ENCODE measurements at regions not wholly inside any gene's neighbourhood (a gene's known extent, or its start where the extent isn't known, plus 50 kb on each side); places are given as distances from the start of the nearest gene placed in this dataset.

DNA sequence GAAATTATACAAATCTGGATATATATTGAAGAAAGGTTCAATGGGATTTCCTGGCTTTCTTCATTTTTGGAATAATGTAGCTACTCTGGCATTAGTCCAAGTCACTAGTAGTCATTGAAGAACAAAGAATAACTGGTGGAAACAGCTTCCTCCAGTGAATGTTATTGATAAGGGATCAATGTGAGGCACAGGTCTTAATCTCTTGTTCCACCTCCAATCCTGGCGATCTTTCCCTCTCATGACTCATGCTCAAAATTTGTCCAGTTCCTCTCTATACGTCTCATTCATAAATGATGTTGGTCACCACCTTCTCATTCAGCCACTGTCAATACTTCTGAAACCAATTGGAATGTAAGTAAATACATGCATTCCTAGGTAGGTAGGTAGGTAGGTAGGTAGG is 185.0 kb upstream of the BMP2 start:
- Histone ChIP-seq H3K4me3 (ENCODE audit: low read depth in 1 of 2, low read length in 1 of 2) (no peak overlapping the region), H3K27ac (no peak overlapping the region), H3K9me3 (no peaks in the 10 kb centered on the region), H3K36me3 (no peaks in the 10 kb centered on the region), H3K27me3 (peaks cover 6% of the 10 kb centered on the region), H3K4me1 (ENCODE audit: control insufficient read depth in 1 of 2, insufficient read depth in 1 of 2, low read depth in 1 of 2, low read length in 1 of 2) (no peaks in the 10 kb centered on the region)
- TF ChIP-seq, protein P1, sequence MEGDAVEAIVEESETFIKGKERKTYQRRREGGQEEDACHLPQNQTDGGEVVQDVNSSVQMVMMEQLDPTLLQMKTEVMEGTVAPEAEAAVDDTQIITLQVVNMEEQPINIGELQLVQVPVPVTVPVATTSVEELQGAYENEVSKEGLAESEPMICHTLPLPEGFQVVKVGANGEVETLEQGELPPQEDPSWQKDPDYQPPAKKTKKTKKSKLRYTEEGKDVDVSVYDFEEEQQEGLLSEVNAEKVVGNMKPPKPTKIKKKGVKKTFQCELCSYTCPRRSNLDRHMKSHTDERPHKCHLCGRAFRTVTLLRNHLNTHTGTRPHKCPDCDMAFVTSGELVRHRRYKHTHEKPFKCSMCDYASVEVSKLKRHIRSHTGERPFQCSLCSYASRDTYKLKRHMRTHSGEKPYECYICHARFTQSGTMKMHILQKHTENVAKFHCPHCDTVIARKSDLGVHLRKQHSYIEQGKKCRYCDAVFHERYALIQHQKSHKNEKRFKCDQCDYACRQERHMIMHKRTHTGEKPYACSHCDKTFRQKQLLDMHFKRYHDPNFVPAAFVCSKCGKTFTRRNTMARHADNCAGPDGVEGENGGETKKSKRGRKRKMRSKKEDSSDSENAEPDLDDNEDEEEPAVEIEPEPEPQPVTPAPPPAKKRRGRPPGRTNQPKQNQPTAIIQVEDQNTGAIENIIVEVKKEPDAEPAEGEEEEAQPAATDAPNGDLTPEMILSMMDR (IDR thresholded peaks at IDR 0.05): no peak

GRCh38 chr20:6580486-6580885 is 187.0 kb upstream of the BMP2 start:
- TF ChIP-seq, protein P1 (IDR thresholded peaks at IDR 0.05): no peak
- Histone ChIP-seq H3K27ac (no peak overlapping the region), H3K27me3 (no peaks in the 10 kb centered on the region), H3K4me1 (ENCODE audit: control insufficient read depth in 1 of 2, insufficient read depth in 1 of 2, low read depth in 1 of 2, low read length in 1 of 2) (no peaks in the 10 kb centered on the region), H3K9me3 (no peaks in the 10 kb centered on the region), H3K4me3 (ENCODE audit: low read depth in 1 of 2, low read length in 1 of 2) (no peak overlapping the region), H3K36me3 (no peaks in the 10 kb centered on the region)

DNA sequence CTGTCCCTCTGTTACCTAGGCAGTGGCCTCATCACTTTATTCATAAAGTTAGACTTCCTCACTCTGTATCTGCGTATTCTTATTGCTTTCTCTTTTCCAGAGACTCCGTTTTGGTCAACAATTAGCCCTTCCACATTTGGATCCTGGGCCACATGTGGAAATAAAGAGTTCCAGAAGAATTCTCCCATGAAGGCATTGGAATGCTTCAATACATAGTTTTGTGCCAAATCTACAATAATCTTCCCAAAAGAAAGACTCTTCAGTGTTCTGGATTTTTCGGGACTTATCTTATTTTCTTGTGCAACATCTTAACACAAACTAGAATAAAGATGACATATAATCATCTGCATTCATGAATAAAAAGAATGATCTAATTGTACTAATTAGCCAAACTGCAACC is 187.7 kb upstream of the BMP2 start:
- H3K9me3 ChIP-seq: no peaks in the 10 kb centered on the region
- H3K4me3 ChIP-seq (ENCODE audit: low read depth in 1 of 2, low read length in 1 of 2): no peak overlapping the region
- H3K27ac ChIP-seq: no peak overlapping the region
- no peaks in the 10 kb centered on the region for H3K27me3 ChIP-seq
- TF ChIP-seq, protein P1 (IDR thresholded peaks at IDR 0.05): no peak
- no peaks in the 10 kb centered on the region for H3K36me3 ChIP-seq
- H3K4me1 ChIP-seq (ENCODE audit: control insufficient read depth in 1 of 2, insufficient read depth in 1 of 2, low read depth in 1 of 2, low read length in 1 of 2): no peaks in the 10 kb centered on the region

GRCh38 chr20:6579417-6579816 is 188.1 kb upstream of the BMP2 start:
- no peak overlapping the region for H3K4me3 ChIP-seq (ENCODE audit: low read depth in 1 of 2, low read length in 1 of 2)
- no peaks in the 10 kb centered on the region for H3K36me3 ChIP-seq
- H3K9me3 ChIP-seq: no peaks in the 10 kb centered on the region
- no peaks in the 10 kb centered on the region for H3K27me3 ChIP-seq
- TF ChIP-seq, protein P1 (IDR thresholded peaks at IDR 0.05): no peak
- H3K27ac ChIP-seq: no peak overlapping the region
- no peaks in the 10 kb centered on the region for H3K4me1 ChIP-seq (ENCODE audit: control insufficient read depth in 1 of 2, insufficient read depth in 1 of 2, low read depth in 1 of 2, low read length in 1 of 2)

GRCh38 chr20:6577451-6577850 is 190.0 kb upstream of the BMP2 start:
- Histone ChIP-seq H3K27me3 (no peaks in the 10 kb centered on the region), H3K9me3 (no peaks in the 10 kb centered on the region), H3K27ac (no peak overlapping the region), H3K4me1 (ENCODE audit: control insufficient read depth in 1 of 2, insufficient read depth in 1 of 2, low read depth in 1 of 2, low read length in 1 of 2) (no peaks in the 10 kb centered on the region), H3K36me3 (no peaks in the 10 kb centered on the region), H3K4me3 (ENCODE audit: low read depth in 1 of 2, low read length in 1 of 2) (no peak overlapping the region)
- TF ChIP-seq, protein P1 (IDR thresholded peaks at IDR 0.05): no peak

DNA sequence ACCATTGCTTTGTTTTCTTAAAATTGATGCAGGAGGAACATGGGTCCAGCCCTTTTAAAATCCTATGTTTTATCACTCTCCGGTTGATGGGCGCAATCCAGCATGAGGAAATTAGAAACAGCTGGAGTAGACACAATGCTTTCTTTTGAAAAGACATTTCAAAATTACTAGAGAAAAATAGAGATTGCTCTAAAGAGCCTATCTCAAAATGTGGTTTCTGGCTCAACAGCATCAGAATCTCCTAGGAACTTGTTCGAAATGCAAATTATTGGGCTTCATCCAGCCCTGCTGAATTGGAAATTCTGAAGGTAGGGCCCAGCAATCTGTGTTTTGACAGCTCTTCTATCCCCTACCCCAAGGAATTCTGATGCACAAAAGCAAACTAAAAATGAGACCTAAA is 190.8 kb upstream of the BMP2 start:
- Histone ChIP-seq H3K9me3 (no peaks in the 10 kb centered on the region), H3K27ac (no peak overlapping the region)
- TF ChIP-seq, protein P1 (IDR thresholded peaks at IDR 0.05): no peak

More for the DNA sequence above, 190.8 kb upstream of the BMP2 start:
- Histone ChIP-seq H3K4me3 (ENCODE audit: low read depth in 1 of 2, low read length in 1 of 2) (no peak overlapping the region), H3K36me3 (no peaks in the 10 kb centered on the region), H3K4me1 (ENCODE audit: control insufficient read depth in 1 of 2, insufficient read depth in 1 of 2, low read depth in 1 of 2, low read length in 1 of 2) (no peaks in the 10 kb centered on the region), H3K27me3 (no peaks in the 10 kb centered on the region)

Data from neutrophil (primary cell).